Parathyroid adenoma (tissue), 2 donors: ENCODE measurements at regions not wholly inside any gene's neighbourhood (a gene's known extent, or its start where the extent isn't known, plus 50 kb on each side); places are given as distances from the start of the nearest gene placed in this dataset.

Experiments
- H2AFZ ChIP-seq: fragments of 300-600 bp; sonication (generic); one replicate; pipeline ENCODE4 v1.7.0; 2017; ENCODE audit warnings: antibody characterized with exemption, mild to moderate bottlenecking
- H3K27ac ChIP-seq: fragments of 300-600 bp; sonication (generic); one replicate; pipeline ENCODE4 v1.7.0; 2017
- H3K27me3 ChIP-seq: fragments of 300-600 bp; sonication (generic); one replicate; pipeline ENCODE4 v1.7.0; 2017; ENCODE audit warnings: low read length; ENCODE audit not compliant: control insufficient read depth, insufficient read depth
- H3K36me3 ChIP-seq: fragments of 300-600 bp; sonication (generic); one replicate; pipeline ENCODE4 v1.7.0; 2017; ENCODE audit warnings: low read length; ENCODE audit not compliant: control insufficient read depth, insufficient read depth
- H3K4me1 ChIP-seq: fragments of 300-600 bp; sonication (generic); one replicate; pipeline ENCODE4 v1.7.0; 2017; ENCODE audit warnings: control low read depth
- H3K4me2 ChIP-seq: fragments of 300-600 bp; sonication (generic); one replicate; pipeline ENCODE4 v1.7.0; 2017; ENCODE audit warnings: low read length
- H3K4me3 ChIP-seq: fragments of 300-600 bp; sonication (generic); one replicate; pipeline ENCODE4 v1.7.0; 2017; ENCODE audit warnings: low read depth, low read length
- H3K79me2 ChIP-seq: fragments of 300-600 bp; sonication (generic); one replicate; pipeline ENCODE4 v1.7.0; 2017; ENCODE audit warnings: control low read depth
- H3K9ac ChIP-seq: fragments of 300-600 bp; sonication (generic); one replicate; pipeline ENCODE4 v1.7.0; 2017; ENCODE audit warnings: mild to moderate bottlenecking
- H3K9me3 ChIP-seq: fragments of 300-600 bp; sonication (generic); one replicate; pipeline ENCODE4 v1.7.0; 2017; ENCODE audit warnings: low read length; ENCODE audit not compliant: control insufficient read depth
- TF ChIP-seq, protein P1 (sequence below): fragments of 300-600 bp; sonication (generic); IDR thresholded peaks from one replicate; pipeline ENCODE4 v1.7.0; 2017; ENCODE audit warnings: antibody characterized with exemption, mild to moderate bottlenecking
- donor health status: primary hyperparathyroidism.

DNA sequence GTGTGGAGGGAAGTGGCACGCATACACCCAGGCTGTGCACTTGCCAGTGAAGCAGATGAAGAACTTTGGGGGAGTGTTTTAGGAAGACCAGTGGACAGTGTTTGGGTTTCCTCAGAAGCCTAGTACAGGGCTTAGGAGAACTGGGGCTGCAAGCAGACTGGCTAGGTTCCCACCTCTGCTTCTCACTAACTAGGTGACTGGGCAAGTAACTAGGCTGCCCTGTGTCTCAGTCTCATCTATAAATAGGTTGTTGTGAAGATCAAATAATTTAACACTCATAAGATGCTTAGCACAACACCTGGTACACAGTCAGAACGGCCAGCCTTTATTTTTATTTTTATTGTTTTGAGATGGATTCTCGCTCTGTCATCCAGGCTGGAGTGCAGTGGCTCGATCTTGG is 312.1 kb downstream of the CDH26 start:
- H3K79me2 ChIP-seq: peaks cover 4% of the 10 kb centered on the region
- no peak overlapping the region for H3K9ac ChIP-seq
- no peaks in the 10 kb centered on the region for H3K27me3 ChIP-seq
- peak overlapping the region; percentile 51 for H2AFZ ChIP-seq
- TF ChIP-seq, protein P1, sequence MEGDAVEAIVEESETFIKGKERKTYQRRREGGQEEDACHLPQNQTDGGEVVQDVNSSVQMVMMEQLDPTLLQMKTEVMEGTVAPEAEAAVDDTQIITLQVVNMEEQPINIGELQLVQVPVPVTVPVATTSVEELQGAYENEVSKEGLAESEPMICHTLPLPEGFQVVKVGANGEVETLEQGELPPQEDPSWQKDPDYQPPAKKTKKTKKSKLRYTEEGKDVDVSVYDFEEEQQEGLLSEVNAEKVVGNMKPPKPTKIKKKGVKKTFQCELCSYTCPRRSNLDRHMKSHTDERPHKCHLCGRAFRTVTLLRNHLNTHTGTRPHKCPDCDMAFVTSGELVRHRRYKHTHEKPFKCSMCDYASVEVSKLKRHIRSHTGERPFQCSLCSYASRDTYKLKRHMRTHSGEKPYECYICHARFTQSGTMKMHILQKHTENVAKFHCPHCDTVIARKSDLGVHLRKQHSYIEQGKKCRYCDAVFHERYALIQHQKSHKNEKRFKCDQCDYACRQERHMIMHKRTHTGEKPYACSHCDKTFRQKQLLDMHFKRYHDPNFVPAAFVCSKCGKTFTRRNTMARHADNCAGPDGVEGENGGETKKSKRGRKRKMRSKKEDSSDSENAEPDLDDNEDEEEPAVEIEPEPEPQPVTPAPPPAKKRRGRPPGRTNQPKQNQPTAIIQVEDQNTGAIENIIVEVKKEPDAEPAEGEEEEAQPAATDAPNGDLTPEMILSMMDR: no peak
- H3K9me3 ChIP-seq: no peaks in the 10 kb centered on the region
- peaks cover 84% of the 10 kb centered on the region for H3K4me1 ChIP-seq
- no peak overlapping the region for H3K4me3 ChIP-seq
- H3K27ac ChIP-seq: peak overlapping the region; percentile 89
- H3K36me3 ChIP-seq: no peaks in the 10 kb centered on the region
- H3K4me2 ChIP-seq: no peak overlapping the region

DNA sequence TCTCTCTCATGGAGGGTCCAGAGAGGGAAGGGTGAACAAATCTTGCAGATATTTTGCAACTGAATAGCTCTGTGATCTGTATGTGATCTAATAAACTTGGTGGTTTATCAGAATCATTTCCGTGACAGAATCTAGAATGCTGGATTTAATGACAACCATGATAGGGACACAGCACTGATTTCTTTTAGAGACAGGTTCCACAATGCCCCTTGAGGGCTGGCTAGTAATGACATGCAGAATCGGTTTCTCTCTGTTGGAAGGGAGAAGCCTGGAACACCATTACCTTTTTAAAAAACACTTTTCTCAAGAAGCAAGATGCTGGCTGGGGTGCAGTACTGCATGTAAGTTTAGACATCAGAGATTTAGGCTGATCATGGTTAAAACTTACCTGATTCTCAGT is 313.4 kb downstream of the CDH26 start:
- peaks cover 4% of the 10 kb centered on the region for H3K79me2 ChIP-seq
- no peaks in the 10 kb centered on the region for H3K36me3 ChIP-seq
- no peak overlapping the region for H3K9ac ChIP-seq
- H3K4me1 ChIP-seq: peaks cover 87% of the 10 kb centered on the region
- peak overlapping the region; percentile 89 for H3K27ac ChIP-seq
- peak overlapping the region; percentile 40 for H2AFZ ChIP-seq
- peak overlapping the region; percentile 39 for H3K4me3 ChIP-seq
- TF ChIP-seq, protein P1: peak; percentile 53
- H3K9me3 ChIP-seq: no peaks in the 10 kb centered on the region
- H3K27me3 ChIP-seq: no peaks in the 10 kb centered on the region
- H3K4me2 ChIP-seq: peak overlapping the region; percentile 75

- Histone ChIP-seq H3K79me2 (peaks cover 4% of the 10 kb centered on the region), H3K4me3 (peak overlapping the region; percentile 39), H3K4me2 (peak overlapping the region; percentile 75), H3K27me3 (no peaks in the 10 kb centered on the region), H2AFZ (no peak overlapping the region), H3K27ac (peak overlapping the region; percentile 89), H3K9me3 (no peaks in the 10 kb centered on the region), H3K4me1 (peaks cover 86% of the 10 kb centered on the region), H3K36me3 (no peaks in the 10 kb centered on the region), H3K9ac (no peak overlapping the region)
- TF ChIP-seq, protein P1: no peak
Observed at GRCh38 chr20:60272790-60273189, 314.6 kb downstream of the CDH26 start.

DNA sequence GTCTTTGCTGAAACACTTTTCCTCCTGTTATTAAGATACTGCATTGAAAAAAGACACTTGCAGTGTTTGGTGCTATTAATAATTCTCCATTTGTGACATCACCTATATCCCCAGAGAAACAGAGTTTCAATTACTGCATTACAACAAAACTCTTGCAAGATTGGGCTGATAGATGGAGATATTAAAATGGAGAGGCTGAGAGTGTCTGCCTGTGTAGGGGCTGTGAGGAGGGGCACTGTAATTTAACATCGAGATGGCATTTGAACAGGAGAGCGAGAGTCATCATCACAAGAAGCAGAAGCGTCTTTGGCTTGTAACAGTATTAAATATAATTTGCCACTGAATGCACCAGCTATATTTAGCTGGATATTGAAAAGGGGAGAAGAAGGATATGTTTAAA is 316.5 kb downstream of the CDH26 start:
- peak overlapping the region; percentile 89 for H3K27ac ChIP-seq
- peaks cover 2% of the 10 kb centered on the region for H3K79me2 ChIP-seq
- no peak overlapping the region for H3K4me3 ChIP-seq
- peak overlapping the region; percentile 20 for H3K4me2 ChIP-seq
- H3K27me3 ChIP-seq: no peaks in the 10 kb centered on the region
- TF ChIP-seq, protein P1: no peak
- H3K36me3 ChIP-seq: no peaks in the 10 kb centered on the region
- H3K9ac ChIP-seq: no peak overlapping the region
- no peak overlapping the region for H2AFZ ChIP-seq
- peaks cover 66% of the 10 kb centered on the region for H3K4me1 ChIP-seq
- H3K9me3 ChIP-seq: no peaks in the 10 kb centered on the region

- no peak overlapping the region for H2AFZ ChIP-seq
- no peaks in the 10 kb centered on the region for H3K36me3 ChIP-seq
- peaks cover 13% of the 10 kb centered on the region for H3K79me2 ChIP-seq
- TF ChIP-seq, protein P1: no peak
- H3K4me3 ChIP-seq: no peak overlapping the region
- no peaks in the 10 kb centered on the region for H3K9me3 ChIP-seq
- H3K4me1 ChIP-seq: peaks cover 6% of the 10 kb centered on the region
- no peak overlapping the region for H3K4me2 ChIP-seq
- H3K27ac ChIP-seq: no peak overlapping the region
- no peak overlapping the region for H3K9ac ChIP-seq
- H3K27me3 ChIP-seq: no peaks in the 10 kb centered on the region
Observed at GRCh38 chr20:60281295-60281694, 323.1 kb downstream of the CDH26 start.
